ENCODE measurements at regions not wholly inside any gene's neighbourhood (a gene's known extent, or its start where the extent isn't known, plus 50 kb on each side); places are given as distances from the start of the nearest gene placed in this dataset.
A peak's percentile ranks its signal among the peaks of the same experiment; 100 is the strongest.

- no peak for DNase-seq (ENCODE audit: low read depth)
- H3K4me3 ChIP-seq (ENCODE audit: control insufficient read depth, low read depth, low read length): no peak overlapping the region
- no peak for TF ChIP-seq CTCF (IDR thresholded peaks at IDR 0.05; ENCODE audit: control insufficient read depth, insufficient read depth, low read depth, low read length, missing control alignments)
These were observed 120.2 kb downstream of the INHBB start for GRCh38 chr2:120465989-120466703.

- no peak for TF ChIP-seq CTCF (IDR thresholded peaks at IDR 0.05; ENCODE audit: control insufficient read depth, insufficient read depth, low read depth, low read length, missing control alignments)
- no peak for DNase-seq (ENCODE audit: low read depth)
- H3K4me3 ChIP-seq (ENCODE audit: control insufficient read depth, low read depth, low read length): no peak overlapping the region
These were observed 120.7 kb downstream of the INHBB start for GRCh38 chr2:120466704-120467054.

GRCh38 chr2:120468136-120468535 lies 122.2 kb downstream of the INHBB start:
- no peak overlapping the region for H3K4me3 ChIP-seq (ENCODE audit: control insufficient read depth, low read depth, low read length)
- DNase-seq (ENCODE audit: low read depth): no peak
- no peak for TF ChIP-seq CTCF (IDR thresholded peaks at IDR 0.05; ENCODE audit: control insufficient read depth, insufficient read depth, low read depth, low read length, missing control alignments)

GRCh38 chr2:120469426-120469825 lies 123.5 kb downstream of the INHBB start:
- no peak overlapping the region for H3K4me3 ChIP-seq (ENCODE audit: control insufficient read depth, low read depth, low read length)
- no peak for DNase-seq (ENCODE audit: low read depth)
- no peak for TF ChIP-seq CTCF (IDR thresholded peaks at IDR 0.05; ENCODE audit: control insufficient read depth, insufficient read depth, low read depth, low read length, missing control alignments)

DNA sequence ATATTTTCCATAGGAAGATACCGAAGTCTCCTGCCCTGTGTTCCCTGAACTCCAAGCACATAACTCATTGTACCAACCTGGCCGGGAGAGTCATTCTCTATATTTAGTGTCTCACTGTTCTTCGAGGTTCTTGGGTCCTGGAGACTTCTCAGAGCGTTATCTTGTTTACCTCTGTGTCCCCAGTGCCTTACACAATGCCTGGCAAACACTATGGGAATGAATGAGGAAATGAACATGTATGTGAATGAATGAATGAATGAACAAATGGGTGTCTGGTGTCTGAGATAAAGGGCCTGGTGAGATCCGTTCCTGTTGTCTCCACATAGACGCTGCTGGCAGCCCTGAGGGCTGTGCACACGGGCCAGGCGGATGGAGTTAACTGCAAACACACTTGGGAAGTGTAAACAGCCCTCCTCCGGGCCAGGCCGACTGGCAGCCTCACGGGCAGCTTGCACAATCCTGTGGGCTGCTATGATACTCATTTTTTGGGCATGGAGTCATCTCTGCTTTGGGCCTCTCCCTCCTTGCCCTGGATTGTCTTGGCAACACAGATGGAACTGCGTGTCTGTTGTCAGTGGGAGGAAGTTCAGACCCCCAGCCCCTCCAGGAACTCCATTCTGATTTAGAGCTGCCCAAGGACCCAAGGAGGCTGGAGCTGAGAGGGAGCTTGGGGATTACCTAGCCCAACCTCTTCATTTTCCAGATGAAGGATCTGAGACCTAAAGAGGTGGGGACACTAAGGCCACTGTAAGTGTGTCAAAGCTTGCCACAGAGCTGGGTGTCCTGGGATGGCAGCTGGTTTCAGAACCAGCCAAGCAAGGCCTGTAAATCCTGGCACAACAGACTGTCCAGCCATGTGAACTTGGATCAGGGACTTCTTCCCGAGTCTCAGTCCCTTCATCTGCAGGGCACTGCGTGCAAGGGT lies 124.4 kb downstream of the INHBB start:
- no peak for TF ChIP-seq CTCF (IDR thresholded peaks at IDR 0.05; ENCODE audit: control insufficient read depth, insufficient read depth, low read depth, low read length, missing control alignments)
- peak; percentile 90 for DNase-seq (ENCODE audit: low read depth)
- H3K4me3 ChIP-seq (ENCODE audit: control insufficient read depth, low read depth, low read length): no peak overlapping the region

GRCh38 chr2:120471166-120471565 lies 125.2 kb downstream of the INHBB start:
- TF ChIP-seq CTCF (IDR thresholded peaks at IDR 0.05; ENCODE audit: control insufficient read depth, insufficient read depth, low read depth, low read length, missing control alignments): no peak
- no peak overlapping the region for H3K4me3 ChIP-seq (ENCODE audit: control insufficient read depth, low read depth, low read length)
- DNase-seq (ENCODE audit: low read depth): no peak

Data from AG09309 (cell line).